ENCODE measurements at regions not wholly inside any gene's neighbourhood (a gene's known extent, or its start where the extent isn't known, plus 50 kb on each side); places are given as distances from the start of the nearest gene placed in this dataset.

- no peak for DNase-seq (ENCODE audit: low spot score)
- no peak for TF ChIP-seq CTCF (IDR thresholded peaks at IDR 0.05; ENCODE audit: extremely low read depth, insufficient read depth, missing control alignments)
- in situ Hi-C loops (cut with MboI; ENCODE audit: low pct_unique_long_range_greater_than_20kb, low sequenced_read_pairs, unreplicated experiment), result no loop called here
Measured at GRCh38 chr11:41955635-41956400, 496.4 kb upstream of the LRRC4C start.

GRCh38 chr11:41963406-41963805, 504.0 kb upstream of the LRRC4C start:
- TF ChIP-seq CTCF (IDR thresholded peaks at IDR 0.05; ENCODE audit: extremely low read depth, insufficient read depth, missing control alignments), result no peak
- DNase-seq (ENCODE audit: low spot score), result no peak
- in situ Hi-C loops (cut with MboI; ENCODE audit: low pct_unique_long_range_greater_than_20kb, low sequenced_read_pairs, unreplicated experiment), result no loop called here

GRCh38 chr11:41970681-41971080, 511.2 kb upstream of the LRRC4C start:
- no peak for TF ChIP-seq CTCF (IDR thresholded peaks at IDR 0.05; ENCODE audit: extremely low read depth, insufficient read depth, missing control alignments)
- in situ Hi-C loops (cut with MboI; ENCODE audit: low pct_unique_long_range_greater_than_20kb, low sequenced_read_pairs, unreplicated experiment), result no loop called here
- DNase-seq (ENCODE audit: low spot score), result no peak

GRCh38 chr11:41971592-41971991, 512.1 kb upstream of the LRRC4C start:
- in situ Hi-C loops (cut with MboI; ENCODE audit: low pct_unique_long_range_greater_than_20kb, low sequenced_read_pairs, unreplicated experiment), result no loop called here
- DNase-seq (ENCODE audit: low spot score), result no peak
- TF ChIP-seq CTCF (IDR thresholded peaks at IDR 0.05; ENCODE audit: extremely low read depth, insufficient read depth, missing control alignments), result no peak

GRCh38 chr11:41978945-41979344, 519.5 kb upstream of the LRRC4C start:
- TF ChIP-seq CTCF (IDR thresholded peaks at IDR 0.05; ENCODE audit: extremely low read depth, insufficient read depth, missing control alignments), result no peak
- in situ Hi-C loops (cut with MboI; ENCODE audit: low pct_unique_long_range_greater_than_20kb, low sequenced_read_pairs, unreplicated experiment), result no loop called here

GRCh38 chr11:41980741-41981140, 521.3 kb upstream of the LRRC4C start:
- in situ Hi-C loops (cut with MboI; ENCODE audit: low pct_unique_long_range_greater_than_20kb, low sequenced_read_pairs, unreplicated experiment), result no loop called here
- no peak for TF ChIP-seq CTCF (IDR thresholded peaks at IDR 0.05; ENCODE audit: extremely low read depth, insufficient read depth, missing control alignments)
- no peak for DNase-seq (ENCODE audit: low spot score)

More at GRCh38 chr11:41978945-41979344, 519.5 kb upstream of the LRRC4C start:
- DNase-seq (ENCODE audit: low spot score), result no peak
